K562 (cell line): ENCODE measurements at regions not wholly inside any gene's neighbourhood (a gene's known extent, or its start where the extent isn't known, plus 50 kb on each side); places are given as distances from the start of the nearest gene placed in this dataset.

Experiments
- ATAC-seq: fragments of 200-7000 bp; cut with Tn5 transposase; 3 replicates; pipeline ENCODE4 v1.9.1; 2020; ENCODE audit warnings: moderate library complexity
- BruUV-seq: library from RNA; stranded (reverse); fragments of 400-500 nt; replicated peaks from 2 replicates; lab custom pipeline; 2021; lab: Mats Ljungman, UMichigan
- CTCF ChIA-PET: fragments of 300-600 bp; formaldehyde crosslinking; extraction: SDS; loops from one replicate; lab custom pipeline; 2021; ENCODE audit warnings: low intra/inter-chr PET ratio; lab: Yijun Ruan, JAX
- POLR2A ChIA-PET: fragments of 300-600, 350-650 bp; sonication (Branson Sonifier 250); formaldehyde crosslinking; extraction: SDS; loops from one replicate; lab custom pipeline; 2021; ENCODE audit warnings: antibody characterized with exemption, inconsistent platforms; lab: Yijun Ruan, JAX
- DNase-seq, 4 experiments: peaks; one replicate each; pipeline versions ENCODE4 v3.0.0 to v3.0.0-alpha.2; 2011 to 2018; ENCODE audit warnings: low spot score in 3 of 4, mixed read lengths in 3 of 4; ENCODE audit errors: extremely low read depth in 1 of 4
- FAIRE-seq: peaks from 2 replicates; lab custom pipeline; 2011; peaks lifted over from hg19 to GRCh38; lab: Jason Lieb, UNC
- H2AFZ ChIP-seq: 2 replicates; pipeline ENCODE4 v1.6.0; 2011; ENCODE audit warnings: low read depth, low read length, control low read depth, inconsistent platforms
- H3K27ac ChIP-seq: fragments of 200-600 bp; 3 replicates; pipeline ENCODE4 v1.8.0; 2011; ENCODE audit warnings: low read depth, mild to moderate bottlenecking, control low read depth, inconsistent platforms, low read length, moderate library complexity, mixed read lengths; ENCODE audit errors: extremely low read depth
- H3K27me3 ChIP-seq, 2 experiments: fragments of 300-600 bp in 1 of 2; 2 replicates in 1 of 2; 3 replicates in 1 of 2; pipeline versions ENCODE4 v1.6.0 to v1.8.0; 2011; ENCODE audit warnings: inconsistent platforms in 2 of 2, low read length in 2 of 2, mild to moderate bottlenecking in 1 of 2, mixed read lengths in 1 of 2, moderate library complexity in 1 of 2; ENCODE audit not compliant: control insufficient read depth in 2 of 2, insufficient read depth in 2 of 2
- H3K36me3 ChIP-seq: fragments of 300-600 bp; 3 replicates; pipeline ENCODE4 v1.8.0; 2011; ENCODE audit warnings: mild to moderate bottlenecking, low read length, inconsistent platforms; ENCODE audit not compliant: control insufficient read depth, insufficient read depth
- H3K4me1 ChIP-seq, 2 experiments: fragments of 200-600 bp in 1 of 2; replicated peaks in 1 of 2; 2 replicates in 1 of 2; 3 replicates in 1 of 2; pipeline versions ENCODE4 v1.5.1 to v1.8.0; 2011; ENCODE audit warnings: inconsistent platforms in 2 of 2, low read length in 2 of 2, mild to moderate bottlenecking in 1 of 2, mixed read lengths in 1 of 2, moderate library complexity in 1 of 2; ENCODE audit not compliant: control insufficient read depth in 2 of 2, insufficient read depth in 2 of 2
- H3K4me2 ChIP-seq: 2 replicates; pipeline ENCODE4 v1.6.1; 2011; ENCODE audit warnings: low read length, control low read depth, inconsistent platforms, mixed read lengths; ENCODE audit not compliant: insufficient read depth
- H3K4me3 ChIP-seq: fragments of 200-600 bp; sonication (generic), shearing (Covaris generic); 2 replicates; pipeline ENCODE4 v1.5.1; 2016; ENCODE audit warnings: control low read depth, inconsistent platforms
- H3K79me2 ChIP-seq: fragments of 200-600 bp; 3 replicates; pipeline ENCODE4 v1.8.0; 2011; ENCODE audit warnings: low read length, inconsistent platforms; ENCODE audit not compliant: control insufficient read depth, insufficient read depth
- H3K9ac ChIP-seq, 2 experiments: 2 replicates each; pipeline versions ENCODE4 v1.6.0 to v1.6.1; 2011; ENCODE audit warnings: low read depth in 2 of 2, low read length in 2 of 2, control low read depth in 1 of 2, inconsistent platforms in 1 of 2, mild to moderate bottlenecking in 1 of 2, mixed read lengths in 1 of 2; ENCODE audit not compliant: insufficient read depth in 1 of 2
- H3K9me1 ChIP-seq: one replicate; pipeline ENCODE4 v1.6.0; 2011; ENCODE audit warnings: inconsistent platforms, mild to moderate bottlenecking, low read length, moderate library complexity; ENCODE audit not compliant: control insufficient read depth, insufficient read depth
- H3K9me3 ChIP-seq: replicated peaks from 2 replicates; pipeline ENCODE4 v1.5.1; 2011; ENCODE audit warnings: low read depth, low read length, inconsistent platforms; ENCODE audit not compliant: control insufficient read depth, insufficient read depth
- H4K20me1 ChIP-seq: replicated peaks from 2 replicates; pipeline ENCODE4 v1.6.1; 2011; ENCODE audit warnings: low read length, inconsistent platforms, mixed read lengths; ENCODE audit not compliant: control insufficient read depth, insufficient read depth
- CBX3 ChIP-seq, 2 experiments: IDR thresholded peaks; 1 replicate in 1 of 2; 2 replicates in 1 of 2; pipeline ENCODE4 v1.6.1; 2012; ENCODE audit warnings: inconsistent platforms in 2 of 2, low read length in 2 of 2, borderline replicate concordance in 1 of 2, control low read depth in 1 of 2
- ETV1 ChIP-seq: fragments of 450-650 bp; conservative IDR thresholded peaks from 2 replicates; pipeline ENCODE4 v1.6.1; 2016; ENCODE audit warnings: missing genetic modification characterization, control low read depth, low read depth, missing compliant biosample characterization
- FOXK2 ChIP-seq, 2 experiments: fragments of 450-650 bp; IDR thresholded peaks in 1 of 2; conservative IDR thresholded peaks in 1 of 2; 2 replicates each; pipeline ENCODE4 v1.6.1; 2016; ENCODE audit warnings: low read depth in 2 of 2, mild to moderate bottlenecking in 1 of 2
- HDAC6 ChIP-seq: IDR thresholded peaks from 2 replicates; pipeline ENCODE4 v1.6.1; 2012; ENCODE audit warnings: low read depth, mild to moderate bottlenecking, control low read depth, inconsistent platforms, low read length, moderate library complexity
- HNRNPLL ChIP-seq: fragments of 200-400 bp; formaldehyde crosslinking; IDR thresholded peaks from 2 replicates; pipeline ENCODE4 v1.6.1; 2017; ENCODE audit warnings: low read length, low read depth, mild to moderate bottlenecking; ENCODE audit not compliant: poor library complexity, severe bottlenecking
- KAT7 ChIP-seq: sonication (generic); formaldehyde crosslinking; IDR thresholded peaks from 2 replicates; pipeline ENCODE4 v1.8.0; 2022; ENCODE audit warnings: missing genetic modification reagents, mild to moderate bottlenecking, borderline replicate concordance
- KHSRP ChIP-seq: fragments of 450-650 bp; IDR thresholded peaks from 2 replicates; pipeline ENCODE4 v1.6.1; 2017
- KLF16 ChIP-seq: IDR thresholded peaks from 2 replicates; pipeline ENCODE4 v1.6.1; 2016; ENCODE audit warnings: antibody characterized with exemption
- NBN ChIP-seq: fragments of 450-650 bp; IDR thresholded peaks from 2 replicates; pipeline ENCODE4 v1.6.1; 2016; ENCODE audit warnings: low read depth, mild to moderate bottlenecking
- POLR3G ChIP-seq: IDR thresholded peaks from 2 replicates; pipeline ENCODE4 v1.6.1; 2011; ENCODE audit not compliant: insufficient read length, insufficient replicate concordance; ENCODE audit errors: extremely low read depth
- PPARD ChIP-seq: fragments of 250-450 bp; sonication (Bioruptor Pico); IDR thresholded peaks from 2 replicates; pipeline ENCODE4 v1.8.0; 2022; ENCODE audit warnings: inconsistent platforms, mild to moderate bottlenecking, moderate library complexity
- RB1 ChIP-seq: fragments of 450-650 bp; IDR thresholded peaks from 2 replicates; pipeline ENCODE4 v1.6.1; 2017; ENCODE audit warnings: low read depth, mild to moderate bottlenecking
- SMC3 ChIP-seq: conservative IDR thresholded peaks from 2 replicates; pipeline ENCODE4 v1.6.1; 2011; ENCODE audit warnings: low read depth, low read length, improper control_type of control experiment; ENCODE audit not compliant: insufficient read depth
- TAF7 ChIP-seq: fragments of 450-650 bp; IDR thresholded peaks from 2 replicates; pipeline ENCODE4 v1.6.1; 2016; ENCODE audit warnings: missing genetic modification characterization, missing compliant biosample characterization
- TCF7 ChIP-seq: sonication (generic); IDR thresholded peaks from 2 replicates; pipeline ENCODE4 v1.6.1; 2016; ENCODE audit warnings: antibody characterized with exemption, borderline replicate concordance
- ZBTB17 ChIP-seq: fragments of 450-650 bp; formaldehyde crosslinking; IDR thresholded peaks from 2 replicates; pipeline ENCODE4 v1.4.0; 2020; ENCODE audit warnings: mild to moderate bottlenecking
- ZC3H11A ChIP-seq: IDR thresholded peaks from 2 replicates; pipeline ENCODE4 v1.6.1; 2012; ENCODE audit warnings: low read depth, low read length, improper control_type of control experiment
- ZFP1 ChIP-seq: fragments of 450-650 bp; formaldehyde crosslinking; IDR thresholded peaks from 2 replicates; pipeline ENCODE4 v1.4.0; 2020; ENCODE audit warnings: mild to moderate bottlenecking, mixed read lengths
- ZNF140 ChIP-seq: fragments of 250-450 bp; sonication (Bioruptor Pico); IDR thresholded peaks from 2 replicates; pipeline ENCODE4 v1.8.0; 2021; ENCODE audit warnings: moderate library complexity, mild to moderate bottlenecking, inconsistent platforms
- ZNF586 ChIP-seq: fragments of 450-650 bp; formaldehyde crosslinking; conservative IDR thresholded peaks from 2 replicates; pipeline ENCODE4 v1.4.0; 2020; ENCODE audit warnings: mild to moderate bottlenecking, moderate library complexity
- WGBS: fragments of 100-300 bp; shearing (Covaris generic); methylation state at CpG from one replicate; pipeline ENCODE4 v1.1.6; 2016; ENCODE audit warnings: low coverage, mixed read lengths; ENCODE audit not compliant: insufficient coverage; ENCODE audit errors: missing lambda C conversion rate; 5-methylcytosine and 5-hydroxymethylcytosine counted together
- in situ Hi-C: fragments of 300-500 bp; cut with MboI; formaldehyde crosslinking; loops from 4 replicates; pipeline ENCODE4 v1.15.0; 2018; ENCODE audit warnings: inconsistent platforms, mixed read lengths
- intact Hi-C: fragments of 100-400 bp; cut with micrococcal nuclease; formaldehyde crosslinking; loops from 2 replicates; pipeline ENCODE4 v1.14.2; 2022
- TF ChIP-seq, protein P1 (sequence below): IDR thresholded peaks from 3 replicates; pipeline ENCODE4 v1.6.1; 2011; ENCODE audit warnings: borderline replicate concordance, mild to moderate bottlenecking, moderate library complexity; ENCODE audit not compliant: insufficient read length; ENCODE audit errors: extremely low read depth
- TF ChIP-seq, protein P2 (sequence below): sonication (generic); formaldehyde crosslinking; IDR thresholded peaks from 2 replicates; pipeline ENCODE4 v1.8.1; 2022; ENCODE audit warnings: missing genetic modification reagents

DNA sequence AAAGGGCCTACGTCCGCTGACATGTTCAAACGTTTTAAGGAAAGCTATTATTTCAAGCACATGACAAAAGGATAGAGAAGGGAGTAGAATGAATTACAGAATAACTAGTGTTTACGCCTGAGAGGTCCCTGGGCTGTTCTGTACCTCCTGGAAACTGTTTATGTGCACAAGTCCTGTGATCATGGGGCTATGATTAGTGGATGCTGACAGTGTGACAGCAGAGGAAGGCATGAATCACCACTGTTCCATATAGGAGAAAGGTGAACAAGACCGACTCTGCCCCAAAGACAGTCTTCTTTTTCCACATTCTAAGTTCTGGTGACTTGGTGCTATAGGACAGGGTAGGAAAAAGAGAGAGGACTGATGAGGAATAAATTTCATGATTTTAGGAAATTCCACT lies 249.2 kb upstream of the PRDM1 start (continued):
- TF ChIP-seq FOXK2 (conservative IDR thresholded peaks at IDR 0.05 in 1 of 2, IDR thresholded peaks at IDR 0.05 in 1 of 2; ENCODE audit: low read depth in 2 of 2): no peak
- no peak for TF ChIP-seq SMC3
- no peak for TF ChIP-seq PPARD (CRISPR knock-in tag)
- TF ChIP-seq ZC3H11A: no peak
- TF ChIP-seq NBN: no peak
- no peak for TF ChIP-seq ZNF140 (CRISPR knock-in tag)
- no peak for TF ChIP-seq RB1
- no peak for TF ChIP-seq TAF7 (tag)
- no peak for TF ChIP-seq CBX3 (IDR thresholded peaks at IDR 0.05; ENCODE audit: borderline replicate concordance in 1 of 2, low read length in 2 of 2)
- no peak for TF ChIP-seq ZNF586 (CRISPR knock-in tag)
- TF ChIP-seq ZBTB17 (CRISPR knock-in tag): no peak
- no peak for TF ChIP-seq ZFP1 (CRISPR knock-in tag)
- no peak for TF ChIP-seq ETV1 (tag)
- TF ChIP-seq KAT7 (CRISPR knock-in tag): no peak
- TF ChIP-seq POLR3G: no peak

DNA sequence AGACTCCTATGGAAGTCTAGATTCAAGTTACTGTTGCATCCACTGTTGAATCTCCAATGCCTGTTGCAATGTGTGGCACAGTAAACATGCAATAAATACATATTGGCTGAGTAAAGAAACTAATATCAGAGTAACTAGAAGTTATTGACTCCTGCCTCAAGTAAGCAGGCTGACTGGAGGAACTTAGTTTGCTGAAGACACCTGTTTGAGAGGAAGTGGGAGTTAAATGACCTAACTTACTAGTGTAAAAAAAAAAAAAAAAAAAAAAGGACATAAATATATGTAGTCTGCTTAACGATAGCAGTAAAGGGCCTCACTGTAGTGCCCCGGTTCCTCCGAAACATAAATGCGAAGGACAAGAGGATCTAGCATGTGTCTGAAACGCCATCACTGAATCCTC lies 249.8 kb upstream of the PRDM1 start:
- CTCF ChIA-PET: no interaction called here
- TF ChIP-seq, protein P1, sequence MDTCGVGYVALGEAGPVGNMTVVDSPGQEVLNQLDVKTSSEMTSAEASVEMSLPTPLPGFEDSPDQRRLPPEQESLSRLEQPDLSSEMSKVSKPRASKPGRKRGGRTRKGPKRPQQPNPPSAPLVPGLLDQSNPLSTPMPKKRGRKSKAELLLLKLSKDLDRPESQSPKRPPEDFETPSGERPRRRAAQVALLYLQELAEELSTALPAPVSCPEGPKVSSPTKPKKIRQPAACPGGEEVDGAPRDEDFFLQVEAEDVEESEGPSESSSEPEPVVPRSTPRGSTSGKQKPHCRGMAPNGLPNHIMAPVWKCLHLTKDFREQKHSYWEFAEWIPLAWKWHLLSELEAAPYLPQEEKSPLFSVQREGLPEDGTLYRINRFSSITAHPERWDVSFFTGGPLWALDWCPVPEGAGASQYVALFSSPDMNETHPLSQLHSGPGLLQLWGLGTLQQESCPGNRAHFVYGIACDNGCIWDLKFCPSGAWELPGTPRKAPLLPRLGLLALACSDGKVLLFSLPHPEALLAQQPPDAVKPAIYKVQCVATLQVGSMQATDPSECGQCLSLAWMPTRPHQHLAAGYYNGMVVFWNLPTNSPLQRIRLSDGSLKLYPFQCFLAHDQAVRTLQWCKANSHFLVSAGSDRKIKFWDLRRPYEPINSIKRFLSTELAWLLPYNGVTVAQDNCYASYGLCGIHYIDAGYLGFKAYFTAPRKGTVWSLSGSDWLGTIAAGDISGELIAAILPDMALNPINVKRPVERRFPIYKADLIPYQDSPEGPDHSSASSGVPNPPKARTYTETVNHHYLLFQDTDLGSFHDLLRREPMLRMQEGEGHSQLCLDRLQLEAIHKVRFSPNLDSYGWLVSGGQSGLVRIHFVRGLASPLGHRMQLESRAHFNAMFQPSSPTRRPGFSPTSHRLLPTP: no peak
- TF ChIP-seq HNRNPLL (no peak), KLF16 (no peak), TCF7 (no peak), KHSRP (no peak), HDAC6 (no peak)
- TF ChIP-seq, protein P2, sequence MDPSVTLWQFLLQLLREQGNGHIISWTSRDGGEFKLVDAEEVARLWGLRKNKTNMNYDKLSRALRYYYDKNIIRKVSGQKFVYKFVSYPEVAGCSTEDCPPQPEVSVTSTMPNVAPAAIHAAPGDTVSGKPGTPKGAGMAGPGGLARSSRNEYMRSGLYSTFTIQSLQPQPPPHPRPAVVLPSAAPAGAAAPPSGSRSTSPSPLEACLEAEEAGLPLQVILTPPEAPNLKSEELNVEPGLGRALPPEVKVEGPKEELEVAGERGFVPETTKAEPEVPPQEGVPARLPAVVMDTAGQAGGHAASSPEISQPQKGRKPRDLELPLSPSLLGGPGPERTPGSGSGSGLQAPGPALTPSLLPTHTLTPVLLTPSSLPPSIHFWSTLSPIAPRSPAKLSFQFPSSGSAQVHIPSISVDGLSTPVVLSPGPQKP (CRISPR knock-in tag): no peak

More for the DNA sequence above, 249.8 kb upstream of the PRDM1 start:
- no peak for FAIRE-seq
- no TSS peak for BruUV-seq
- 84% methylated on average over 5 of the region's 5 CpGs for WGBS
- intact Hi-C loops: no loop called here
- no peak overlapping the region for H3K4me2 ChIP-seq
- no peaks in the 10 kb centered on the region for H3K9me1 ChIP-seq
- no peak overlapping the region for H3K4me3 ChIP-seq
- no peak overlapping the region for H3K27ac ChIP-seq
- H3K36me3 ChIP-seq: no peaks in the 10 kb centered on the region
- in situ Hi-C loops: no loop called here
- no peaks in the 10 kb centered on the region for H3K27me3 ChIP-seq
- no peak overlapping the region for H3K9ac ChIP-seq
- no peak for DNase-seq
- no peak overlapping the region for H2AFZ ChIP-seq
- H3K4me1 ChIP-seq: peaks cover 0 to 16% of the 10 kb centered on the region in 2 experiments; a peak in 3 of 5 replicates
- no peaks in the 10 kb centered on the region for H3K9me3 ChIP-seq
- no peaks in the 10 kb centered on the region for H4K20me1 ChIP-seq
- no peak for ATAC-seq
- POLR2A ChIA-PET: no interaction called here
- no peaks in the 10 kb centered on the region for H3K79me2 ChIP-seq
